ENCODE measurements at regions not wholly inside any gene's neighbourhood (a gene's known extent, or its start where the extent isn't known, plus 50 kb on each side); places are given as distances from the start of the nearest gene placed in this dataset.

- TF ChIP-seq CTCF (IDR thresholded peaks at IDR 0.05) (no peak), POLR2A (IDR thresholded peaks at IDR 0.05; ENCODE audit: low read depth) (no peak)
Observed at GRCh38 chr10:71137701-71138100, 74.7 kb upstream of the UNC5B start.
